Uterus (tissue), 2 donors: ENCODE measurements at regions not wholly inside any gene's neighbourhood (a gene's known extent, or its start where the extent isn't known, plus 50 kb on each side); places are given as distances from the start of the nearest gene placed in this dataset.

Experiments used
- POLR2A ChIP-seq, 2 donors: fragments of 450-650 bp; IDR thresholded peaks; one replicate each; pipeline ENCODE4 v1.6.1; 2016; ENCODE audit warnings: antibody characterized with exemption in 2 of 2, mild to moderate bottlenecking in 1 of 2, moderate library complexity in 1 of 2
- TF ChIP-seq, protein P1 (sequence below), 4 experiments: fragments of 200-600 bp in 2 of 4; fragments of 450-650 bp in 2 of 4; sonication (generic) in 2 of 4; IDR thresholded peaks; one replicate each; pipeline ENCODE4 v1.5.1; 2016 to 2019; ENCODE audit warnings: antibody characterized with exemption in 4 of 4, mild to moderate bottlenecking in 2 of 4, moderate library complexity in 1 of 4

- TF ChIP-seq, protein P1, sequence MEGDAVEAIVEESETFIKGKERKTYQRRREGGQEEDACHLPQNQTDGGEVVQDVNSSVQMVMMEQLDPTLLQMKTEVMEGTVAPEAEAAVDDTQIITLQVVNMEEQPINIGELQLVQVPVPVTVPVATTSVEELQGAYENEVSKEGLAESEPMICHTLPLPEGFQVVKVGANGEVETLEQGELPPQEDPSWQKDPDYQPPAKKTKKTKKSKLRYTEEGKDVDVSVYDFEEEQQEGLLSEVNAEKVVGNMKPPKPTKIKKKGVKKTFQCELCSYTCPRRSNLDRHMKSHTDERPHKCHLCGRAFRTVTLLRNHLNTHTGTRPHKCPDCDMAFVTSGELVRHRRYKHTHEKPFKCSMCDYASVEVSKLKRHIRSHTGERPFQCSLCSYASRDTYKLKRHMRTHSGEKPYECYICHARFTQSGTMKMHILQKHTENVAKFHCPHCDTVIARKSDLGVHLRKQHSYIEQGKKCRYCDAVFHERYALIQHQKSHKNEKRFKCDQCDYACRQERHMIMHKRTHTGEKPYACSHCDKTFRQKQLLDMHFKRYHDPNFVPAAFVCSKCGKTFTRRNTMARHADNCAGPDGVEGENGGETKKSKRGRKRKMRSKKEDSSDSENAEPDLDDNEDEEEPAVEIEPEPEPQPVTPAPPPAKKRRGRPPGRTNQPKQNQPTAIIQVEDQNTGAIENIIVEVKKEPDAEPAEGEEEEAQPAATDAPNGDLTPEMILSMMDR (IDR thresholded peaks at IDR 0.05), result no peak
- TF ChIP-seq POLR2A (IDR thresholded peaks at IDR 0.05), result no peak
Observed at GRCh38 chr10:2143213-2143835, 406.0 kb upstream of the ADARB2 start.
